Smooth muscle cell (in vitro differentiated cells): ENCODE measurements at regions not wholly inside any gene's neighbourhood (a gene's known extent, or its start where the extent isn't known, plus 50 kb on each side); places are given as distances from the start of the nearest gene placed in this dataset.
A peak's percentile ranks its signal among the peaks of the same experiment; 100 is the strongest.

Experiments used
- DNase-seq: peaks from one replicate; lab custom pipeline; 2025; ENCODE audit not compliant: unreplicated experiment; lab: John Stamatoyannopoulos, UW
- H2AFZ ChIP-seq: fragments of 200-600 bp; sonication (generic); 2 replicates; pipeline ENCODE4 v1.6.0; 2016; ENCODE audit warnings: antibody characterized with exemption, low read depth, mild to moderate bottlenecking
- H3F3A ChIP-seq: fragments of 200-600 bp; sonication (generic); 2 replicates; pipeline ENCODE4 v1.6.0; 2017; ENCODE audit warnings: antibody characterized with exemption, low read depth
- H3K27ac ChIP-seq: fragments of 200-600 bp; sonication (generic); 2 replicates; pipeline ENCODE4 v1.5.1; 2016; ENCODE audit warnings: low read depth, mild to moderate bottlenecking
- H3K27me3 ChIP-seq: fragments of 200-600 bp; sonication (generic); 2 replicates; pipeline ENCODE4 v1.6.1; 2016; ENCODE audit warnings: low read depth, mild to moderate bottlenecking
- H3K36me3 ChIP-seq: fragments of 200-600 bp; sonication (generic); 2 replicates; pipeline ENCODE4 v1.5.1; 2016; ENCODE audit warnings: low read depth
- H3K4me1 ChIP-seq: fragments of 200-600 bp; sonication (generic); 2 replicates; pipeline ENCODE4 v1.5.1; 2016; ENCODE audit warnings: low read depth
- H3K4me2 ChIP-seq: fragments of 200-600 bp; sonication (generic); 2 replicates; pipeline ENCODE4 v1.6.0; 2016; ENCODE audit warnings: mild to moderate bottlenecking
- H3K4me3 ChIP-seq: fragments of 200-600 bp; sonication (generic); 2 replicates; pipeline ENCODE4 v1.5.1; 2016; ENCODE audit warnings: mild to moderate bottlenecking
- H3K79me2 ChIP-seq: fragments of 200-600 bp; sonication (generic); 2 replicates; pipeline ENCODE4 v1.6.0; 2016; ENCODE audit warnings: low read depth, mild to moderate bottlenecking
- H3K9ac ChIP-seq: fragments of 200-600 bp; sonication (generic); 2 replicates; pipeline ENCODE4 v1.6.0; 2016; ENCODE audit warnings: low read depth
- H3K9me3 ChIP-seq: fragments of 200-600 bp; sonication (generic); replicated peaks from 2 replicates; pipeline ENCODE4 v1.5.1; 2016; ENCODE audit warnings: low read depth
- H4K20me1 ChIP-seq: fragments of 200-600 bp; sonication (generic); 2 replicates; pipeline ENCODE4 v1.6.0; 2016; ENCODE audit warnings: low read depth
- CTCF ChIP-seq: fragments of 200-600 bp; sonication (generic); IDR thresholded peaks from 2 replicates; pipeline ENCODE4 v1.5.1; 2017; ENCODE audit warnings: borderline replicate concordance, mild to moderate bottlenecking, antibody characterized with exemption; ENCODE audit not compliant: insufficient read depth, poor library complexity, severe bottlenecking
- WGBS: methylation state at CpG from one replicate; pipeline ENCODE4 v1.1.7; 2016; ENCODE audit warnings: low lambda C conversion rate; 5-methylcytosine and 5-hydroxymethylcytosine counted together

GRCh38 chr4:31141832-31142142, 421.6 kb downstream of the PCDH7 start:
- H4K20me1 ChIP-seq: no peaks in the 10 kb centered on the region
- H3K9me3 ChIP-seq: no peaks in the 10 kb centered on the region
- H3K9ac ChIP-seq: no peak overlapping the region
- H3K36me3 ChIP-seq: peaks cover 4% of the 10 kb centered on the region
- no peak overlapping the region for H3K27ac ChIP-seq
- H3K79me2 ChIP-seq: no peaks in the 10 kb centered on the region
- no peak for DNase-seq
- no peaks in the 10 kb centered on the region for H3F3A ChIP-seq
- WGBS: 94% methylated on average over 1 of the region's 1 CpG
- no peak overlapping the region for H2AFZ ChIP-seq
- TF ChIP-seq CTCF: no peak
- no peak overlapping the region for H3K4me2 ChIP-seq
- no peaks in the 10 kb centered on the region for H3K27me3 ChIP-seq
- no peaks in the 10 kb centered on the region for H3K4me1 ChIP-seq
- H3K4me3 ChIP-seq: no peak overlapping the region

GRCh38 chr4:31146366-31146765, 426.2 kb downstream of the PCDH7 start:
- H3K4me1 ChIP-seq: peaks cover 13% of the 10 kb centered on the region
- no peaks in the 10 kb centered on the region for H3K79me2 ChIP-seq
- no peak overlapping the region for H3K4me3 ChIP-seq
- no peak overlapping the region for H3K27ac ChIP-seq
- TF ChIP-seq CTCF: no peak
- H4K20me1 ChIP-seq: no peaks in the 10 kb centered on the region
- no peak overlapping the region for H3K9ac ChIP-seq
- no peak overlapping the region for H3K4me2 ChIP-seq
- no peaks in the 10 kb centered on the region for H3F3A ChIP-seq
- no peak for DNase-seq
- H3K9me3 ChIP-seq: no peaks in the 10 kb centered on the region
- WGBS: 96% methylated on average over 6 of the region's 6 CpGs
- H3K27me3 ChIP-seq: no peaks in the 10 kb centered on the region
- peaks cover 4% of the 10 kb centered on the region for H3K36me3 ChIP-seq
- H2AFZ ChIP-seq: no peak overlapping the region

DNA sequence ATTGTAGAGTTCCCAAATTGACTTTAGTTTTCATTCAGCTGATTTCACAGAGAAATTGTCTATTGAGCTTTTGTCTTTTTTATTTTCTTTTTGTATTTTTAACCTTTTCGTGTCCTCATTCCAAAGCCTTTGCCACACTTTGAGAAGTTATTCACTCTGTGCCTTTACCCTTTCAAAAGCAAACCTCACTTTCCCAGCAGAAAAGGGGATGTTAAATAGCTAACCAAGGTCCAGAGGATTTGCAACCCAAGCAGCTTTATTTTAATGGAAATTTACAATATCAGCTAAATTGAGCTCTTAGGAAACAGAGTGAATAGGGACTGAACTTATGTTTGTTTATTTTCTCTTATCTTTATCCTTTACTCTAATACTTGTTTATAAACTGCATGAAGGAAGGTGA, 428.8 kb downstream of the PCDH7 start:
- 20% methylated on average over 1 of the region's 1 CpG for WGBS
- Histone ChIP-seq H3K4me3 (no peak overlapping the region), H3K27me3 (no peaks in the 10 kb centered on the region), H3K4me2 (peak overlapping the region; percentile 27), H2AFZ (no peak overlapping the region), H3K79me2 (no peaks in the 10 kb centered on the region), H3K27ac (no peak overlapping the region), H3K36me3 (peaks cover 1% of the 10 kb centered on the region), H3F3A (no peaks in the 10 kb centered on the region), H4K20me1 (no peaks in the 10 kb centered on the region), H3K9ac (no peak overlapping the region), H3K9me3 (no peaks in the 10 kb centered on the region), H3K4me1 (peaks cover 13% of the 10 kb centered on the region)
- no peak for DNase-seq
- TF ChIP-seq CTCF: no peak

DNA sequence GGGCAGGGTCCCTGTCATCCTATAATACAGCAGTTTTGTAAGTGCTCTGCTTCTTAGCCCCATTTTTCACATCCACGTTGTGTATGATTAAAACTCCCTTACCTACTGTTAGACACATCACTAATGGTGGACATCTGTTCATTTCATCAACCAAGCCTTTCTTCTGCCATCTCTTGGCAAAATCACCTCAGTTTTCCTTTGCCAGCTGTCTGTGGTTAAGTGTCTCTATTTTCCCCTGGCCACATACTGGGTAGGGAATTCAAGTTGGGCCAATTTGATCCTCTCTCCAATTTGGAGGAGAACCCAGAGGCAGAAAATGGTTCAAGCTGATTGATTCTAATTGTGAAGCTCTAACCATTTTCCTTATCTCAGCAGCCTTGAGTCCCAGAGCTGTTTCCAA, 436.1 kb downstream of the PCDH7 start:
- TF ChIP-seq CTCF: no peak
- no peak overlapping the region for H2AFZ ChIP-seq
- no peaks in the 10 kb centered on the region for H3F3A ChIP-seq
- H3K79me2 ChIP-seq: no peaks in the 10 kb centered on the region
- H3K9ac ChIP-seq: no peak overlapping the region
- no peaks in the 10 kb centered on the region for H3K36me3 ChIP-seq
- H3K4me3 ChIP-seq: no peak overlapping the region
- H3K27me3 ChIP-seq: no peaks in the 10 kb centered on the region
- no peak overlapping the region for H3K4me2 ChIP-seq
- no peak for DNase-seq
- no peaks in the 10 kb centered on the region for H3K4me1 ChIP-seq
- WGBS: 84% methylated on average over 1 of the region's 1 CpG
- no peaks in the 10 kb centered on the region for H4K20me1 ChIP-seq
- H3K27ac ChIP-seq: no peak overlapping the region
- H3K9me3 ChIP-seq: no peaks in the 10 kb centered on the region
